ENCODE measurements at regions not wholly inside any gene's neighbourhood (a gene's known extent, or its start where the extent isn't known, plus 50 kb on each side); places are given as distances from the start of the nearest gene placed in this dataset.

DNA sequence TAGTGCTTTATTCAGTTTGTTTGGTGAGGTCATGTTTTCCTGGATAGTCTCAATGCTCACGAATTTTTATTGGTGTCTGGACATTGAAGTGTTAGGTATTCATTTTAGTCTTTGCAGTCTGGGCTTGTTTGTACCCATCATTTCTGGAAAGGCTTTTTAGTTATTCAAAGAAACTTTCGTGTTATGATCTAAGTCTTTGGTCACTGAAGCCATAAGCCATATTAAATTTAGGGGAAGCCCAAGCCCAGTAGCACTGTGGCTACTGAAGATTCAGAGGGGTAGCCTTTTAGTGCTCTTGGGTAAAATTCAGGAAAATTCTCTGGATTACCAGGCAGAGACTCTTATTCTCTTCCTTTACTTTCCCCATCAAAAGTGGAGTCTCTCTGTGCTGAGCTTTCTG lies 56.2 kb upstream of the PEX5L start:
- Histone ChIP-seq H3K4me1 (ENCODE audit: control insufficient read depth, insufficient read depth, low read length, unreplicated experiment) (no peaks in the 10 kb centered on the region), H2AFZ (ENCODE audit: low read length, unreplicated experiment) (no peak overlapping the region), H3K36me3 (ENCODE audit: insufficient read depth, low read length) (no peaks in the 10 kb centered on the region), H3K4me3 (ENCODE audit: low read depth, low read length) (no peak overlapping the region), H3K27me3 (ENCODE audit: insufficient read depth, low read length) (peaks cover 4% of the 10 kb centered on the region; the same call in 1 of the 2 replicates), H3K27ac (ENCODE audit: low read depth, low read length) (no peak overlapping the region), H3K79me2 (ENCODE audit: control insufficient read depth, insufficient read depth, low read length, unreplicated experiment) (no peaks in the 10 kb centered on the region)

GRCh38 chr3:180093535-180093934 lies 56.8 kb upstream of the PEX5L start:
- no peaks in the 10 kb centered on the region for H3K4me1 ChIP-seq (ENCODE audit: control insufficient read depth, insufficient read depth, low read length, unreplicated experiment)
- H3K27me3 ChIP-seq (ENCODE audit: insufficient read depth, low read length), result peaks cover 4% of the 10 kb centered on the region
- no peak overlapping the region for H3K4me3 ChIP-seq (ENCODE audit: low read depth, low read length)
- H3K79me2 ChIP-seq (ENCODE audit: control insufficient read depth, insufficient read depth, low read length, unreplicated experiment), result no peaks in the 10 kb centered on the region
- H3K27ac ChIP-seq (ENCODE audit: low read depth, low read length), result no peak overlapping the region
- H2AFZ ChIP-seq (ENCODE audit: low read length, unreplicated experiment), result no peak overlapping the region
- no peaks in the 10 kb centered on the region for H3K36me3 ChIP-seq (ENCODE audit: insufficient read depth, low read length)

DNA sequence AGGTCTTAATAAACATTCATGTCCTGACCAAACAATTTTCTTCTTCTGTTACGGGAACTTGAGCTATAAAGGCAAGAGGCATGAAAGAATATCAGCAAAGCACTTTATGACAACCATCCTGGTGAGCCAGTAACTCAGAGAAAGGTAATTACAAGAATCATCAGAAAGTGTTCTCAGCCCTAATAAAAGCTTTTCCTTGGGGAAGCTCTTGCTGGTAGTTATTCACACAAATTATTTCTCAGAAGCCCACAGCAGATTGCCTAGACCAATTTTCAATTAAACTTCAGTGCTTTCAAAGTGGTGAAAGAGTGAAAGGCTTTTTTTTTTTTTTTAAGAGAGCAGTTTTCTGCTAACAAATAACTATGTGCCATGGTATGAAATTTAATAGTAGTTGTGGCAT lies 60.9 kb upstream of the PEX5L start:
- Histone ChIP-seq H3K4me3 (ENCODE audit: low read depth, low read length) (no peak overlapping the region), H3K36me3 (ENCODE audit: insufficient read depth, low read length) (no peaks in the 10 kb centered on the region), H2AFZ (ENCODE audit: low read length, unreplicated experiment) (no peak overlapping the region), H3K27me3 (ENCODE audit: insufficient read depth, low read length) (peaks cover 24% of the 10 kb centered on the region), H3K27ac (ENCODE audit: low read depth, low read length) (no peak overlapping the region), H3K79me2 (ENCODE audit: control insufficient read depth, insufficient read depth, low read length, unreplicated experiment) (no peaks in the 10 kb centered on the region), H3K4me1 (ENCODE audit: control insufficient read depth, insufficient read depth, low read length, unreplicated experiment) (no peaks in the 10 kb centered on the region)

DNA sequence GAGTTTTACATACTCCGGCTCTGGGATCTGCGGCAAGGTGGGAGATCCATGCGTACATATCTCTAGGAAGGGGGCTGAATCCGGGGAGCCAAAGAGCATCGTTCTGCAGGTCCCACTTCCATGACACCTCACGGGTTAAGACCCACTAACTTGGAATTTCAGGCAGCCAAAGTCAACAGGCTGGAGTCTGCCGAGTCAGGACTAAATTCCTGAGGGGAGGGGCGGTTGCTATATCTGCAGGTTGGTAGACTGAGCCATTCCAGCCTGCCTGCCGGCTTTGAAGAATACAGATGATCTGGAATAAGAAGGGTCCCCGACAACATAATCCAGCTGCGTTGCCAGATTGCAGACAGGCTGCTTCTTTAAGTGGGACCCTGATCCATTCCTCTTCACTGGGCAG lies 65.4 kb upstream of the PEX5L start:
- Histone ChIP-seq H2AFZ (ENCODE audit: low read length, unreplicated experiment) (no peak overlapping the region), H3K27ac (ENCODE audit: low read depth, low read length) (no peak overlapping the region), H3K36me3 (ENCODE audit: insufficient read depth, low read length) (no peaks in the 10 kb centered on the region), H3K4me3 (ENCODE audit: low read depth, low read length) (no peak overlapping the region), H3K27me3 (ENCODE audit: insufficient read depth, low read length) (peaks cover 24% of the 10 kb centered on the region), H3K79me2 (ENCODE audit: control insufficient read depth, insufficient read depth, low read length, unreplicated experiment) (no peaks in the 10 kb centered on the region), H3K4me1 (ENCODE audit: control insufficient read depth, insufficient read depth, low read length, unreplicated experiment) (no peaks in the 10 kb centered on the region)

GRCh38 chr3:180102604-180103003 lies 65.9 kb upstream of the PEX5L start:
- no peak overlapping the region for H2AFZ ChIP-seq (ENCODE audit: low read length, unreplicated experiment)
- no peaks in the 10 kb centered on the region for H3K36me3 ChIP-seq (ENCODE audit: insufficient read depth, low read length)
- H3K4me1 ChIP-seq (ENCODE audit: control insufficient read depth, insufficient read depth, low read length, unreplicated experiment), result no peaks in the 10 kb centered on the region
- H3K79me2 ChIP-seq (ENCODE audit: control insufficient read depth, insufficient read depth, low read length, unreplicated experiment), result no peaks in the 10 kb centered on the region
- peaks cover 23% of the 10 kb centered on the region for H3K27me3 ChIP-seq (ENCODE audit: insufficient read depth, low read length)
- no peak overlapping the region for H3K27ac ChIP-seq (ENCODE audit: low read depth, low read length)
- H3K4me3 ChIP-seq (ENCODE audit: low read depth, low read length), result no peak overlapping the region

- H3K27me3 ChIP-seq (ENCODE audit: insufficient read depth, low read length), result no peaks in the 10 kb centered on the region
- no peaks in the 10 kb centered on the region for H3K4me1 ChIP-seq (ENCODE audit: control insufficient read depth, insufficient read depth, low read length, unreplicated experiment)
- H2AFZ ChIP-seq (ENCODE audit: low read length, unreplicated experiment), result no peak overlapping the region
- H3K27ac ChIP-seq (ENCODE audit: low read depth, low read length), result no peak overlapping the region
- H3K4me3 ChIP-seq (ENCODE audit: low read depth, low read length), result no peak overlapping the region
- H3K79me2 ChIP-seq (ENCODE audit: control insufficient read depth, insufficient read depth, low read length, unreplicated experiment), result no peaks in the 10 kb centered on the region
- no peaks in the 10 kb centered on the region for H3K36me3 ChIP-seq (ENCODE audit: insufficient read depth, low read length)
These were observed 79.5 kb upstream of the PEX5L start for GRCh38 chr3:180116203-180116602.

DNA sequence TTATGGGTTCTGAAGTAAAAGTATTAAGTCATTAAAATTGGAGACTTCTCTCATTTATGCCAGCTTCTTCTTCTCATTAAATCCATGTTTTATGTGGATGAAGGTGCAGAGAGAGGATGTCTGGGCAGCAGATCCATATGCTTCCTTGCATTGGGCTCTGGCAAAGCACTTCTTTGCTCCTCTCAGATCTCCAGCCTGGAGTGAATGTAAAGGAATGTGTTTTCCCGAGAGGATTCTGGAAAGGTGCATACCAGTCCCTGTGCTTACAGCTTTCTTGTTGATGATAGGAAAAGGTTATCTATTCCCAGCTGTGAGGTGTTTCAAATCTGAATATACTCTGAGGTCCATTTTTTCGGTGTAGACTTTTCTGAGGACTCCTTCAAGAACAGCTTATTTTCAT lies 79.9 kb upstream of the PEX5L start:
- Histone ChIP-seq H3K4me3 (ENCODE audit: low read depth, low read length) (no peak overlapping the region), H3K36me3 (ENCODE audit: insufficient read depth, low read length) (no peaks in the 10 kb centered on the region), H3K27me3 (ENCODE audit: insufficient read depth, low read length) (peaks cover 2% of the 10 kb centered on the region; the same call in 1 of the 2 replicates), H3K27ac (ENCODE audit: low read depth, low read length) (no peak overlapping the region), H3K4me1 (ENCODE audit: control insufficient read depth, insufficient read depth, low read length, unreplicated experiment) (no peaks in the 10 kb centered on the region), H3K79me2 (ENCODE audit: control insufficient read depth, insufficient read depth, low read length, unreplicated experiment) (no peaks in the 10 kb centered on the region), H2AFZ (ENCODE audit: low read length, unreplicated experiment) (no peak overlapping the region)

GRCh38 chr3:180117381-180118163 lies 80.8 kb upstream of the PEX5L start:
- no peaks in the 10 kb centered on the region for H3K79me2 ChIP-seq (ENCODE audit: control insufficient read depth, insufficient read depth, low read length, unreplicated experiment)
- H3K36me3 ChIP-seq (ENCODE audit: insufficient read depth, low read length), result no peaks in the 10 kb centered on the region
- H3K4me1 ChIP-seq (ENCODE audit: control insufficient read depth, insufficient read depth, low read length, unreplicated experiment), result no peaks in the 10 kb centered on the region
- no peak overlapping the region for H3K27ac ChIP-seq (ENCODE audit: low read depth, low read length)
- H3K27me3 ChIP-seq (ENCODE audit: insufficient read depth, low read length), result peaks cover 5% of the 10 kb centered on the region; the same call in 1 of the 2 replicates
- no peak overlapping the region for H3K4me3 ChIP-seq (ENCODE audit: low read depth, low read length)
- no peak overlapping the region for H2AFZ ChIP-seq (ENCODE audit: low read length, unreplicated experiment)

- Histone ChIP-seq H3K27ac (ENCODE audit: low read depth, low read length) (no peak overlapping the region), H3K79me2 (ENCODE audit: control insufficient read depth, insufficient read depth, low read length, unreplicated experiment) (no peaks in the 10 kb centered on the region), H3K4me3 (ENCODE audit: low read depth, low read length) (no peak overlapping the region), H3K4me1 (ENCODE audit: control insufficient read depth, insufficient read depth, low read length, unreplicated experiment) (no peaks in the 10 kb centered on the region), H3K27me3 (ENCODE audit: insufficient read depth, low read length) (peaks cover 5% of the 10 kb centered on the region; the same call in 1 of the 2 replicates), H2AFZ (ENCODE audit: low read length, unreplicated experiment) (no peak overlapping the region), H3K36me3 (ENCODE audit: insufficient read depth, low read length) (no peaks in the 10 kb centered on the region)
These were observed 82.8 kb upstream of the PEX5L start for GRCh38 chr3:180119567-180119966.

DNA sequence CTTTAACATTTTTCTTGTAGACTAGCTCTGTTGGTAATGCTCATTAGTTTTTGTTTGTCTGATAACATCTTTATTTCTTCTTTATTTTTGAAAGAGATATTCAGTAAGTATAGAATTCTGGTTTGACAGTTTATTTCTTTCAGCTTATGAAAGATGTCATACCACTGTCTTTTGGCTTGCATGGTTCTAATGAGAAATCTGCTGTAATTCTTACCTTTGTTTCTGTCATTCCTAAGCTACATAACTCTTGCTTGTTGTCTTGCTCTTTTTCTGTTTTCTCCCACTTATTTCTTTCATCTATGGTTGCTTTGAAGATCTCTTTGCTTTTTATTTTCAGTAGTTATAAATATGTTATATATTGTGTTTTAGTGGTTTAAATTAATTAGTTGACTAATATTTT lies 87.2 kb upstream of the PEX5L start:
- H2AFZ ChIP-seq (ENCODE audit: low read length, unreplicated experiment), result no peak overlapping the region
- H3K4me1 ChIP-seq (ENCODE audit: control insufficient read depth, insufficient read depth, low read length, unreplicated experiment), result no peaks in the 10 kb centered on the region
- no peak overlapping the region for H3K4me3 ChIP-seq (ENCODE audit: low read depth, low read length)
- no peaks in the 10 kb centered on the region for H3K36me3 ChIP-seq (ENCODE audit: insufficient read depth, low read length)
- no peak overlapping the region for H3K27ac ChIP-seq (ENCODE audit: low read depth, low read length)
- peaks cover 5% of the 10 kb centered on the region; the same call in 1 of the 2 replicates for H3K27me3 ChIP-seq (ENCODE audit: insufficient read depth, low read length)
- H3K79me2 ChIP-seq (ENCODE audit: control insufficient read depth, insufficient read depth, low read length, unreplicated experiment), result no peaks in the 10 kb centered on the region

DNA sequence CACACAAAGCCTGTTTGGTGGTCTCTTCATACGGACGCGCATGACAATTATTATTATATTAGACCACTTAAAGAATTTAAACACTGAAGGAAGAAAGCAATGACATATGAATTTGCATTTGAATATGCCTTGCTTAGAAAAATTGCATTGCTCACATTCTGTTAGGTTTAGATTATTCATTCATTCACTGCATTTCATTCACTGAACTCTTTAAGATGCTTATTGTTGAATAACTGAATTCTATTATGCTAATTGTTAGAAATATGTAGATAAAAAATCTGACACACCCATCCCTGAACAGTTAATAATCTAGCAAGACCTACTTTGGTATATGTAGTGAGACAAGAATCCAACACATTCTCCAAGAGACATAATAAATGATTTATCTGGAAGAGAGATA lies 94.4 kb upstream of the PEX5L start:
- Histone ChIP-seq H3K27me3 (ENCODE audit: insufficient read depth, low read length) (no peaks in the 10 kb centered on the region), H3K27ac (ENCODE audit: low read depth, low read length) (no peak overlapping the region), H2AFZ (ENCODE audit: low read length, unreplicated experiment) (no peak overlapping the region), H3K4me1 (ENCODE audit: control insufficient read depth, insufficient read depth, low read length, unreplicated experiment) (no peaks in the 10 kb centered on the region), H3K79me2 (ENCODE audit: control insufficient read depth, insufficient read depth, low read length, unreplicated experiment) (no peaks in the 10 kb centered on the region), H3K4me3 (ENCODE audit: low read depth, low read length) (no peak overlapping the region), H3K36me3 (ENCODE audit: insufficient read depth, low read length) (no peaks in the 10 kb centered on the region)

Data from ACC112 (cell line).